ENCODE measurements at regions not wholly inside any gene's neighbourhood (a gene's known extent, or its start where the extent isn't known, plus 50 kb on each side); places are given as distances from the start of the nearest gene placed in this dataset.
A peak's percentile ranks its signal among the peaks of the same experiment; 100 is the strongest.

GRCh38 chr6:139943391-139943790, 568.9 kb upstream of the CITED2 start:
- Histone ChIP-seq H3K36me3 (ENCODE audit: insufficient read depth, insufficient read length, low read length) (no peaks in the 10 kb centered on the region), H3K9me3 (ENCODE audit: insufficient read depth, low read length) (no peaks in the 10 kb centered on the region), H3K4me3 (ENCODE audit: insufficient read length, low read depth) (no peak overlapping the region), H3K27me3 (ENCODE audit: insufficient read depth, insufficient read length) (no peaks in the 10 kb centered on the region), H3K4me1 (ENCODE audit: insufficient read depth, insufficient read length) (no peaks in the 10 kb centered on the region), H3K9ac (ENCODE audit: insufficient read length, low read depth) (no peak overlapping the region)
- TF ChIP-seq ZNF274 (IDR thresholded peaks at IDR 0.05; ENCODE audit: low read depth, low read length): no peak
- no peak for TF ChIP-seq YY1 (IDR thresholded peaks at IDR 0.05; ENCODE audit: insufficient read depth, insufficient read length)
- no peak for TF ChIP-seq SUZ12 (IDR thresholded peaks at IDR 0.05; ENCODE audit: extremely low read depth, insufficient read depth, insufficient read length)
- no peak for DNase-seq (ENCODE audit: low read depth, low spot score)

- DNase-seq (ENCODE audit: low read depth, low spot score): no peak
- H3K9ac ChIP-seq (ENCODE audit: insufficient read length, low read depth): no peak overlapping the region
Observed at GRCh38 chr6:139942331-139942730, 567.9 kb upstream of the CITED2 start.

GRCh38 chr6:139941826-139942225, 567.4 kb upstream of the CITED2 start:
- no peak overlapping the region for H3K4me3 ChIP-seq (ENCODE audit: insufficient read length, low read depth)
- no peak overlapping the region for H3K9ac ChIP-seq (ENCODE audit: insufficient read length, low read depth)
- no peaks in the 10 kb centered on the region for H3K4me1 ChIP-seq (ENCODE audit: insufficient read depth, insufficient read length)
- no peaks in the 10 kb centered on the region for H3K9me3 ChIP-seq (ENCODE audit: insufficient read depth, low read length)
- no peak for DNase-seq (ENCODE audit: low read depth, low spot score)
- no peaks in the 10 kb centered on the region for H3K27me3 ChIP-seq (ENCODE audit: insufficient read depth, insufficient read length)
- no peaks in the 10 kb centered on the region for H3K36me3 ChIP-seq (ENCODE audit: insufficient read depth, insufficient read length, low read length)
- no peak for TF ChIP-seq SUZ12 (IDR thresholded peaks at IDR 0.05; ENCODE audit: extremely low read depth, insufficient read depth, insufficient read length)
- no peak for TF ChIP-seq YY1 (IDR thresholded peaks at IDR 0.05; ENCODE audit: insufficient read depth, insufficient read length)
- TF ChIP-seq ZNF274 (IDR thresholded peaks at IDR 0.05; ENCODE audit: low read depth, low read length): no peak

More at GRCh38 chr6:139942331-139942730, 567.9 kb upstream of the CITED2 start:
- Histone ChIP-seq H3K9me3 (ENCODE audit: insufficient read depth, low read length) (no peaks in the 10 kb centered on the region), H3K36me3 (ENCODE audit: insufficient read depth, insufficient read length, low read length) (no peaks in the 10 kb centered on the region), H3K27me3 (ENCODE audit: insufficient read depth, insufficient read length) (no peaks in the 10 kb centered on the region), H3K4me1 (ENCODE audit: insufficient read depth, insufficient read length) (no peaks in the 10 kb centered on the region), H3K4me3 (ENCODE audit: insufficient read length, low read depth) (no peak overlapping the region)
- no peak for TF ChIP-seq SUZ12 (IDR thresholded peaks at IDR 0.05; ENCODE audit: extremely low read depth, insufficient read depth, insufficient read length)
- TF ChIP-seq YY1 (IDR thresholded peaks at IDR 0.05; ENCODE audit: insufficient read depth, insufficient read length): no peak

GRCh38 chr6:139940741-139941729, 566.6 kb upstream of the CITED2 start:
- no peaks in the 10 kb centered on the region for H3K4me1 ChIP-seq (ENCODE audit: insufficient read depth, insufficient read length)
- DNase-seq (ENCODE audit: low read depth, low spot score): no peak
- TF ChIP-seq SUZ12 (IDR thresholded peaks at IDR 0.05; ENCODE audit: extremely low read depth, insufficient read depth, insufficient read length) (no peak), ZNF274 (IDR thresholded peaks at IDR 0.05; ENCODE audit: low read depth, low read length) (no peak), YY1 (IDR thresholded peaks at IDR 0.05; ENCODE audit: insufficient read depth, insufficient read length) (no peak)

GRCh38 chr6:139939189-139939979, 564.9 kb upstream of the CITED2 start:
- Histone ChIP-seq H3K4me1 (ENCODE audit: insufficient read depth, insufficient read length) (no peaks in the 10 kb centered on the region), H3K4me3 (ENCODE audit: insufficient read length, low read depth) (no peak overlapping the region), H3K9ac (ENCODE audit: insufficient read length, low read depth) (no peak overlapping the region), H3K9me3 (ENCODE audit: insufficient read depth, low read length) (no peaks in the 10 kb centered on the region), H3K36me3 (ENCODE audit: insufficient read depth, insufficient read length, low read length) (no peaks in the 10 kb centered on the region), H3K27me3 (ENCODE audit: insufficient read depth, insufficient read length) (no peaks in the 10 kb centered on the region)
- TF ChIP-seq SUZ12 (IDR thresholded peaks at IDR 0.05; ENCODE audit: extremely low read depth, insufficient read depth, insufficient read length): no peak
- no peak for TF ChIP-seq YY1 (IDR thresholded peaks at IDR 0.05; ENCODE audit: insufficient read depth, insufficient read length)
- TF ChIP-seq ZNF274 (IDR thresholded peaks at IDR 0.05; ENCODE audit: low read depth, low read length): no peak
- peak; percentile 30 for DNase-seq (ENCODE audit: low read depth, low spot score)

More at GRCh38 chr6:139940741-139941729, 566.6 kb upstream of the CITED2 start:
- no peaks in the 10 kb centered on the region for H3K9me3 ChIP-seq (ENCODE audit: insufficient read depth, low read length)
- H3K4me3 ChIP-seq (ENCODE audit: insufficient read length, low read depth): no peak overlapping the region
- H3K36me3 ChIP-seq (ENCODE audit: insufficient read depth, insufficient read length, low read length): no peaks in the 10 kb centered on the region
- no peak overlapping the region for H3K9ac ChIP-seq (ENCODE audit: insufficient read length, low read depth)
- H3K27me3 ChIP-seq (ENCODE audit: insufficient read depth, insufficient read length): no peaks in the 10 kb centered on the region

- no peaks in the 10 kb centered on the region for H3K27me3 ChIP-seq (ENCODE audit: insufficient read depth, insufficient read length)
- no peak overlapping the region for H3K9ac ChIP-seq (ENCODE audit: insufficient read length, low read depth)
- no peaks in the 10 kb centered on the region for H3K9me3 ChIP-seq (ENCODE audit: insufficient read depth, low read length)
- no peaks in the 10 kb centered on the region for H3K36me3 ChIP-seq (ENCODE audit: insufficient read depth, insufficient read length, low read length)
- no peak overlapping the region for H3K4me3 ChIP-seq (ENCODE audit: insufficient read length, low read depth)
- TF ChIP-seq SUZ12 (IDR thresholded peaks at IDR 0.05; ENCODE audit: extremely low read depth, insufficient read depth, insufficient read length): no peak
- TF ChIP-seq ZNF274 (IDR thresholded peaks at IDR 0.05; ENCODE audit: low read depth, low read length): no peak
- TF ChIP-seq YY1 (IDR thresholded peaks at IDR 0.05; ENCODE audit: insufficient read depth, insufficient read length): no peak
- H3K4me1 ChIP-seq (ENCODE audit: insufficient read depth, insufficient read length): no peaks in the 10 kb centered on the region
- no peak for DNase-seq (ENCODE audit: low read depth, low spot score)
Observed at GRCh38 chr6:139932671-139933070, 558.2 kb upstream of the CITED2 start.

GRCh38 chr6:139931747-139932146, 557.3 kb upstream of the CITED2 start:
- DNase-seq (ENCODE audit: low read depth, low spot score): no peak
- no peak for TF ChIP-seq ZNF274 (IDR thresholded peaks at IDR 0.05; ENCODE audit: low read depth, low read length)
- TF ChIP-seq YY1 (IDR thresholded peaks at IDR 0.05; ENCODE audit: insufficient read depth, insufficient read length): no peak
- no peak for TF ChIP-seq SUZ12 (IDR thresholded peaks at IDR 0.05; ENCODE audit: extremely low read depth, insufficient read depth, insufficient read length)
- Histone ChIP-seq H3K9ac (ENCODE audit: insufficient read length, low read depth) (no peak overlapping the region), H3K4me3 (ENCODE audit: insufficient read length, low read depth) (no peak overlapping the region), H3K36me3 (ENCODE audit: insufficient read depth, insufficient read length, low read length) (no peaks in the 10 kb centered on the region), H3K9me3 (ENCODE audit: insufficient read depth, low read length) (no peaks in the 10 kb centered on the region), H3K4me1 (ENCODE audit: insufficient read depth, insufficient read length) (no peaks in the 10 kb centered on the region), H3K27me3 (ENCODE audit: insufficient read depth, insufficient read length) (no peaks in the 10 kb centered on the region)
